Fibroblast of mammary gland (primary cell): ENCODE measurements at regions not wholly inside any gene's neighbourhood (a gene's known extent, or its start where the extent isn't known, plus 50 kb on each side); places are given as distances from the start of the nearest gene placed in this dataset.

ENCODE experiments used
- DNase-seq: peaks from one replicate; pipeline ENCODE4 v3.0.0-alpha.2; 2010; ENCODE audit warnings: low read depth
- H3K4me3 ChIP-seq: 2 replicates; pipeline ENCODE4 v1.5.1; 2011; ENCODE audit warnings: low read depth, mild to moderate bottlenecking, low read length, moderate library complexity; ENCODE audit not compliant: control insufficient read depth
- CTCF ChIP-seq: conservative IDR thresholded peaks from 2 replicates; pipeline ENCODE4 v1.5.1; 2011; ENCODE audit warnings: low read depth, low read length, inconsistent platforms; ENCODE audit not compliant: control insufficient read depth, insufficient read depth

GRCh38 chrX:95117556-95117955 lies 1443.5 kb downstream of the FAM133A start:
- DNase-seq = no peak
- H3K4me3 ChIP-seq = no peak overlapping the region
- no peak for TF ChIP-seq CTCF

GRCh38 chrX:95145848-95146490 lies 1472.0 kb downstream of the FAM133A start:
- no peak for DNase-seq
- H3K4me3 ChIP-seq = no peak overlapping the region
- TF ChIP-seq CTCF = no peak

GRCh38 chrX:95152810-95153209 lies 1478.8 kb downstream of the FAM133A start:
- TF ChIP-seq CTCF = no peak
- no peak for DNase-seq
- no peak overlapping the region for H3K4me3 ChIP-seq

GRCh38 chrX:95156566-95156965 lies 1482.6 kb downstream of the FAM133A start:
- DNase-seq = no peak
- TF ChIP-seq CTCF = no peak
- no peak overlapping the region for H3K4me3 ChIP-seq
